H9 (cell line): ENCODE measurements at regions not wholly inside any gene's neighbourhood (a gene's known extent, or its start where the extent isn't known, plus 50 kb on each side); places are given as distances from the start of the nearest gene placed in this dataset.

Source experiments
- DNase-seq: peaks from one replicate; pipeline ENCODE4 v3.0.0-alpha.2; 2017
- H2AFZ ChIP-seq: one replicate; pipeline ENCODE4 v1.6.1; 2013; ENCODE audit warnings: mild to moderate bottlenecking, low read length, control low read depth, moderate library complexity
- H2AK5ac ChIP-seq: 2 replicates; pipeline ENCODE4 v1.6.1; 2013; ENCODE audit warnings: low read length, control low read depth, mixed read lengths; ENCODE audit not compliant: insufficient read length
- H2BK120ac ChIP-seq: one replicate; pipeline ENCODE4 v1.6.1; 2013; ENCODE audit warnings: low read depth, mild to moderate bottlenecking, low read length, control low read depth, inconsistent platforms; ENCODE audit not compliant: poor library complexity, severe bottlenecking
- H2BK12ac ChIP-seq: 2 replicates; pipeline ENCODE4 v1.6.1; 2013; ENCODE audit warnings: low read length, control low read depth, mixed read lengths, low read depth; ENCODE audit not compliant: insufficient read length
- H2BK15ac ChIP-seq: 2 replicates; pipeline ENCODE4 v1.6.1; 2013; ENCODE audit warnings: low read depth, low read length, control low read depth
- H2BK20ac ChIP-seq: one replicate; pipeline ENCODE4 v1.6.1; 2013; ENCODE audit warnings: low read depth, mild to moderate bottlenecking, low read length, control low read depth, inconsistent platforms; ENCODE audit not compliant: poor library complexity, severe bottlenecking
- H2BK5ac ChIP-seq: 2 replicates; pipeline ENCODE4 v1.6.1; 2013; ENCODE audit warnings: low read length, control low read depth, mixed read lengths; ENCODE audit not compliant: insufficient read length
- H3K14ac ChIP-seq: 2 replicates; pipeline ENCODE4 v1.6.1; 2013; ENCODE audit warnings: low read length, control low read depth; ENCODE audit not compliant: insufficient read depth
- H3K18ac ChIP-seq: 2 replicates; pipeline ENCODE4 v1.6.1; 2013; ENCODE audit warnings: low read depth, mild to moderate bottlenecking, mixed read lengths, low read length, control low read depth; ENCODE audit not compliant: insufficient read length
- H3K23ac ChIP-seq: 2 replicates; pipeline ENCODE4 v1.6.1; 2013; ENCODE audit warnings: low read length, control low read depth, mixed read lengths, low read depth; ENCODE audit not compliant: insufficient read length
- H3K23me2 ChIP-seq: 2 replicates; pipeline ENCODE4 v1.6.1; 2013; ENCODE audit warnings: low read depth, mild to moderate bottlenecking, mixed read lengths, low read length, control low read depth; ENCODE audit not compliant: insufficient read length, poor library complexity, severe bottlenecking
- H3K27ac ChIP-seq: 2 replicates; pipeline ENCODE4 v1.5.1; 2013; ENCODE audit warnings: low read length, control low read depth, mixed read lengths, low read depth; ENCODE audit not compliant: insufficient read length
- H3K27me3 ChIP-seq: 2 replicates; pipeline ENCODE4 v1.6.1; 2013; ENCODE audit warnings: low read length, control low read depth, inconsistent platforms; ENCODE audit not compliant: insufficient read depth
- H3K4ac ChIP-seq: 2 replicates; pipeline ENCODE4 v1.6.1; 2013; ENCODE audit warnings: low read depth, mild to moderate bottlenecking, control low read depth, inconsistent platforms, low read length, moderate library complexity
- H3K4me1 ChIP-seq: 2 replicates; pipeline ENCODE4 v1.6.1; 2013; ENCODE audit warnings: low read length, control low read depth, inconsistent platforms; ENCODE audit not compliant: insufficient read depth
- H3K4me2 ChIP-seq: 2 replicates; pipeline ENCODE4 v1.6.1; 2013; ENCODE audit warnings: low read length, control low read depth, mixed read lengths; ENCODE audit not compliant: insufficient read length, insufficient read depth
- H3K56ac ChIP-seq: 2 replicates; pipeline ENCODE4 v1.6.1; 2013; ENCODE audit warnings: low read depth, mild to moderate bottlenecking, mixed read lengths, low read length, control low read depth; ENCODE audit not compliant: insufficient read length
- H3K79me1 ChIP-seq: 2 replicates; pipeline ENCODE4 v1.6.1; 2013; ENCODE audit warnings: low read depth, mild to moderate bottlenecking, moderate library complexity, low read length, control low read depth, inconsistent platforms; ENCODE audit not compliant: insufficient read depth, poor library complexity, severe bottlenecking
- H3K79me2 ChIP-seq: 2 replicates; pipeline ENCODE4 v1.6.1; 2013; ENCODE audit warnings: low read length, control low read depth, inconsistent platforms; ENCODE audit not compliant: insufficient read depth
- H3K9ac ChIP-seq: 2 replicates; pipeline ENCODE4 v1.6.1; 2013; ENCODE audit warnings: low read length, control low read depth, mixed read lengths; ENCODE audit not compliant: insufficient read length; ENCODE audit errors: extremely low read depth
- H3K9me3 ChIP-seq: one replicate; pipeline ENCODE4 v1.6.1; 2013; ENCODE audit warnings: low read depth, low read length, inconsistent platforms; ENCODE audit not compliant: control insufficient read depth
- H3T11ph ChIP-seq: one replicate; pipeline ENCODE4 v1.6.1; 2013; ENCODE audit warnings: mild to moderate bottlenecking, low read length, control low read depth, inconsistent platforms
- H4K20me1 ChIP-seq: one replicate; pipeline ENCODE4 v1.6.1; 2013; ENCODE audit not compliant: control insufficient read depth, insufficient read length, insufficient read depth
- H4K5ac ChIP-seq: 2 replicates; pipeline ENCODE4 v1.6.1; 2013; ENCODE audit warnings: low read depth, mild to moderate bottlenecking, mixed read lengths, low read length, control low read depth; ENCODE audit not compliant: insufficient read length
- H4K8ac ChIP-seq: replicated peaks from 2 replicates; pipeline ENCODE4 v1.6.1; 2013; ENCODE audit warnings: low read length, control low read depth, mixed read lengths, low read depth; ENCODE audit not compliant: insufficient read length
- H4K91ac ChIP-seq: 2 replicates; pipeline ENCODE4 v1.6.1; 2013; ENCODE audit warnings: low read depth, mild to moderate bottlenecking, moderate library complexity, mixed read lengths, low read length, control low read depth; ENCODE audit not compliant: insufficient read length
- H3K27ac Mint-ChIP-seq, 3 experiments: 2 replicates in 2 of 3; 3 replicates in 1 of 3; pipeline ENCODE4 v1.8.0; 2020 to 2021; ENCODE audit warnings: mixed read lengths in 3 of 3, mild to moderate bottlenecking in 1 of 3, moderate library complexity in 1 of 3
- H3K27me3 Mint-ChIP-seq: 2 replicates; pipeline ENCODE4 v1.8.0; 2021; ENCODE audit warnings: low read depth, mild to moderate bottlenecking, moderate library complexity, mixed read lengths
- H3K36me3 Mint-ChIP-seq, 3 experiments: 2 replicates in 2 of 3; 3 replicates in 1 of 3; pipeline ENCODE4 v1.8.0; 2020 to 2021; ENCODE audit warnings: low read depth in 3 of 3, mixed read lengths in 3 of 3; ENCODE audit not compliant: insufficient read depth in 1 of 3
- H3K4me1 Mint-ChIP-seq, 2 experiments: 2 replicates each; pipeline ENCODE4 v1.8.0; 2020; ENCODE audit warnings: mixed read lengths in 2 of 2
- H3K4me3 Mint-ChIP-seq, 2 experiments: 2 replicates in 1 of 2; 3 replicates in 1 of 2; pipeline ENCODE4 v1.8.0; 2020 to 2021; ENCODE audit warnings: mild to moderate bottlenecking in 2 of 2, mixed read lengths in 2 of 2, moderate library complexity in 1 of 2
- H3K9me3 Mint-ChIP-seq, 2 experiments: 2 replicates in 1 of 2; 3 replicates in 1 of 2; pipeline ENCODE4 v1.8.0; 2020; ENCODE audit warnings: mild to moderate bottlenecking in 2 of 2, mixed read lengths in 2 of 2, moderate library complexity in 1 of 2
- TF ChIP-seq, protein P1 (sequence below): fragments of 200-600 bp; sonication (generic); conservative IDR thresholded peaks from 3 replicates; pipeline ENCODE4 v1.8.0; 2021; ENCODE audit warnings: antibody characterized with exemption, mild to moderate bottlenecking

DNA sequence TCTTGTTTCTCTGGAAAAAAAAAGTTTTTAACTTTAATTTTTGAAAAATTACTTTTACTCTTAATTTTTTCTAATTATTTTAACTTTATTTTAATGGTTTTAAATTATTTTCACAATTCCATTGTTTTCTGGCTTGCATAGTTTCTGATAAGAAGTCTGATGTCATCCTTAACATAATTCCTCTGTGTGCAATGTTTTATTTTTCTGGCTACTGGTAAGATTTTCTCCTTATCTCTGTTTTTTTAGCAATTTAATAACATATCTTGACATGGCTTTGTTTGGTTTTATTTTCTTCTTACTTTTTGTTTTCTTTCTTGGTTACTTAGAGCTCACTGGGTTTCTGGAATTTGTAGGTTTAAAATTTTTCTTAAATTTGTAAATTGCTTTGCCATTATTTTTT is 114.8 kb downstream of the TBXT start:
- no peak overlapping the region for H4K91ac ChIP-seq
- no peak overlapping the region for H2BK12ac ChIP-seq
- Mint-ChIP-seq H3K9me3 (peaks cover 33 to 45% of the 10 kb centered on the region in 2 experiments), H3K27ac (no peak overlapping the region), H3K4me1 (peaks cover 17 to 19% of the 10 kb centered on the region in 2 experiments), H3K27me3 (no peaks in the 10 kb centered on the region), H3K36me3 (peaks cover 13 to 30% (median 25%) of the 10 kb centered on the region in 3 experiments), H3K4me3 (no peak overlapping the region)
- no peak overlapping the region for H2BK5ac ChIP-seq
- no peak for DNase-seq
- H3K9ac ChIP-seq = no peak overlapping the region
- H3K79me2 ChIP-seq = no peaks in the 10 kb centered on the region
- no peak overlapping the region for H4K5ac ChIP-seq
- no peaks in the 10 kb centered on the region for H3K4me1 ChIP-seq
- no peaks in the 10 kb centered on the region for H4K20me1 ChIP-seq
- H3K23ac ChIP-seq = no peak overlapping the region
- H3K18ac ChIP-seq = no peak overlapping the region
- TF ChIP-seq, protein P1, sequence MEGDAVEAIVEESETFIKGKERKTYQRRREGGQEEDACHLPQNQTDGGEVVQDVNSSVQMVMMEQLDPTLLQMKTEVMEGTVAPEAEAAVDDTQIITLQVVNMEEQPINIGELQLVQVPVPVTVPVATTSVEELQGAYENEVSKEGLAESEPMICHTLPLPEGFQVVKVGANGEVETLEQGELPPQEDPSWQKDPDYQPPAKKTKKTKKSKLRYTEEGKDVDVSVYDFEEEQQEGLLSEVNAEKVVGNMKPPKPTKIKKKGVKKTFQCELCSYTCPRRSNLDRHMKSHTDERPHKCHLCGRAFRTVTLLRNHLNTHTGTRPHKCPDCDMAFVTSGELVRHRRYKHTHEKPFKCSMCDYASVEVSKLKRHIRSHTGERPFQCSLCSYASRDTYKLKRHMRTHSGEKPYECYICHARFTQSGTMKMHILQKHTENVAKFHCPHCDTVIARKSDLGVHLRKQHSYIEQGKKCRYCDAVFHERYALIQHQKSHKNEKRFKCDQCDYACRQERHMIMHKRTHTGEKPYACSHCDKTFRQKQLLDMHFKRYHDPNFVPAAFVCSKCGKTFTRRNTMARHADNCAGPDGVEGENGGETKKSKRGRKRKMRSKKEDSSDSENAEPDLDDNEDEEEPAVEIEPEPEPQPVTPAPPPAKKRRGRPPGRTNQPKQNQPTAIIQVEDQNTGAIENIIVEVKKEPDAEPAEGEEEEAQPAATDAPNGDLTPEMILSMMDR = no peak
- H3K56ac ChIP-seq = no peak overlapping the region
- H3K27me3 ChIP-seq = no peaks in the 10 kb centered on the region
- H3K4ac ChIP-seq = no peak overlapping the region
- H2BK15ac ChIP-seq = no peak overlapping the region
- H3K23me2 ChIP-seq = no peaks in the 10 kb centered on the region
- H4K8ac ChIP-seq = no peak overlapping the region
- H3K79me1 ChIP-seq = no peaks in the 10 kb centered on the region
- no peak overlapping the region for H3K27ac ChIP-seq
- H3K9me3 ChIP-seq = no peaks in the 10 kb centered on the region
- H2AFZ ChIP-seq = no peak overlapping the region
- H2BK20ac ChIP-seq = no peak overlapping the region
- no peak overlapping the region for H3K14ac ChIP-seq
- H2BK120ac ChIP-seq = no peak overlapping the region
- H3K4me2 ChIP-seq = no peak overlapping the region
- no peak overlapping the region for H2AK5ac ChIP-seq
- H3T11ph ChIP-seq = no peak overlapping the region
